Skeletal muscle satellite cell (primary cell): ENCODE measurements at regions not wholly inside any gene's neighbourhood (a gene's known extent, or its start where the extent isn't known, plus 50 kb on each side); places are given as distances from the start of the nearest gene placed in this dataset.

Experiments used
- H3K27me3 ChIP-seq: 2 replicates; pipeline ENCODE4 v1.7.0; 2013; ENCODE audit warnings: low read length; ENCODE audit not compliant: control insufficient read depth, insufficient read depth
- H3K36me3 ChIP-seq: 2 replicates; pipeline ENCODE4 v1.7.0; 2013; ENCODE audit warnings: mild to moderate bottlenecking, control low read depth, low read length; ENCODE audit not compliant: insufficient read depth
- H3K4me1 ChIP-seq: 2 replicates; pipeline ENCODE4 v1.7.0; 2013; ENCODE audit warnings: low read length; ENCODE audit not compliant: control insufficient read depth, insufficient read depth
- H3K4me2 ChIP-seq: 2 replicates; pipeline ENCODE4 v1.7.0; 2013; ENCODE audit warnings: mild to moderate bottlenecking, low read length
- H3K4me3 ChIP-seq: 2 replicates; pipeline ENCODE4 v1.7.0; 2013; ENCODE audit warnings: low read length
- H3K9ac ChIP-seq: 2 replicates; pipeline ENCODE4 v1.7.0; 2013; ENCODE audit warnings: mild to moderate bottlenecking, low read depth, low read length, moderate library complexity
- H3K9me3 ChIP-seq: replicated peaks from 2 replicates; pipeline ENCODE4 v1.7.0; 2013; ENCODE audit warnings: mild to moderate bottlenecking, control low read depth, low read length

- Histone ChIP-seq H3K4me1 (no peaks in the 10 kb centered on the region), H3K36me3 (no peaks in the 10 kb centered on the region), H3K9me3 (peaks cover 9% of the 10 kb centered on the region), H3K4me3 (no peak overlapping the region), H3K4me2 (no peak overlapping the region), H3K27me3 (no peaks in the 10 kb centered on the region), H3K9ac (no peak overlapping the region)
Observed at GRCh38 chr10:105699504-105699903, 1058.4 kb downstream of the SORCS3 start.

GRCh38 chr10:105698592-105698991 is 1057.5 kb downstream of the SORCS3 start:
- no peaks in the 10 kb centered on the region for H3K4me1 ChIP-seq
- H3K4me2 ChIP-seq = no peak overlapping the region
- H3K9me3 ChIP-seq = peaks cover 9% of the 10 kb centered on the region
- no peaks in the 10 kb centered on the region for H3K27me3 ChIP-seq
- no peak overlapping the region for H3K9ac ChIP-seq
- no peak overlapping the region for H3K4me3 ChIP-seq
- H3K36me3 ChIP-seq = no peaks in the 10 kb centered on the region

- no peaks in the 10 kb centered on the region for H3K4me1 ChIP-seq
- H3K36me3 ChIP-seq = no peaks in the 10 kb centered on the region
- no peak overlapping the region for H3K9ac ChIP-seq
- H3K4me2 ChIP-seq = no peak overlapping the region
- no peaks in the 10 kb centered on the region for H3K27me3 ChIP-seq
- no peak overlapping the region for H3K4me3 ChIP-seq
- peaks cover 9% of the 10 kb centered on the region for H3K9me3 ChIP-seq
Observed at GRCh38 chr10:105697290-105697780, 1056.2 kb downstream of the SORCS3 start.

- Histone ChIP-seq H3K9ac (no peak overlapping the region), H3K4me1 (no peaks in the 10 kb centered on the region), H3K36me3 (no peaks in the 10 kb centered on the region), H3K9me3 (no peaks in the 10 kb centered on the region), H3K4me2 (no peak overlapping the region), H3K27me3 (no peaks in the 10 kb centered on the region), H3K4me3 (no peak overlapping the region)
Observed at GRCh38 chr10:105691811-105692210, 1050.7 kb downstream of the SORCS3 start.

GRCh38 chr10:105682911-105683310 is 1041.8 kb downstream of the SORCS3 start:
- Histone ChIP-seq H3K27me3 (no peaks in the 10 kb centered on the region), H3K4me2 (no peak overlapping the region), H3K4me3 (no peak overlapping the region), H3K9ac (no peak overlapping the region), H3K4me1 (no peaks in the 10 kb centered on the region), H3K9me3 (peaks cover 5% of the 10 kb centered on the region), H3K36me3 (no peaks in the 10 kb centered on the region)

- Histone ChIP-seq H3K4me1 (no peaks in the 10 kb centered on the region), H3K4me3 (no peak overlapping the region), H3K36me3 (no peaks in the 10 kb centered on the region), H3K27me3 (no peaks in the 10 kb centered on the region), H3K4me2 (no peak overlapping the region), H3K9ac (no peak overlapping the region), H3K9me3 (peaks cover 5% of the 10 kb centered on the region)
Observed at GRCh38 chr10:105681051-105681450, 1040.0 kb downstream of the SORCS3 start.

GRCh38 chr10:105679781-105680180 is 1038.7 kb downstream of the SORCS3 start:
- no peak overlapping the region for H3K4me3 ChIP-seq

GRCh38 chr10:105675333-105675732 is 1034.2 kb downstream of the SORCS3 start:
- H3K4me3 ChIP-seq = no peak overlapping the region
- H3K4me2 ChIP-seq = no peak overlapping the region
- no peaks in the 10 kb centered on the region for H3K27me3 ChIP-seq
- peaks cover 11% of the 10 kb centered on the region for H3K9me3 ChIP-seq
- no peaks in the 10 kb centered on the region for H3K4me1 ChIP-seq
- no peaks in the 10 kb centered on the region for H3K36me3 ChIP-seq
- no peak overlapping the region for H3K9ac ChIP-seq

More at GRCh38 chr10:105679781-105680180, 1038.7 kb downstream of the SORCS3 start:
- no peak overlapping the region for H3K9ac ChIP-seq
- peaks cover 12% of the 10 kb centered on the region for H3K9me3 ChIP-seq
- H3K27me3 ChIP-seq = no peaks in the 10 kb centered on the region
- no peaks in the 10 kb centered on the region for H3K4me1 ChIP-seq
- no peaks in the 10 kb centered on the region for H3K36me3 ChIP-seq
- no peak overlapping the region for H3K4me2 ChIP-seq

GRCh38 chr10:105674448-105674847 is 1033.4 kb downstream of the SORCS3 start:
- Histone ChIP-seq H3K4me3 (no peak overlapping the region), H3K36me3 (no peaks in the 10 kb centered on the region), H3K9ac (no peak overlapping the region), H3K4me2 (no peak overlapping the region), H3K9me3 (peaks cover 10% of the 10 kb centered on the region), H3K27me3 (no peaks in the 10 kb centered on the region), H3K4me1 (no peaks in the 10 kb centered on the region)

GRCh38 chr10:105658696-105659095 is 1017.6 kb downstream of the SORCS3 start:
- no peaks in the 10 kb centered on the region for H3K36me3 ChIP-seq
- peaks cover 5% of the 10 kb centered on the region for H3K9me3 ChIP-seq
- H3K9ac ChIP-seq = no peak overlapping the region
- H3K4me3 ChIP-seq = no peak overlapping the region
- H3K4me2 ChIP-seq = no peak overlapping the region
- H3K4me1 ChIP-seq = no peaks in the 10 kb centered on the region
- H3K27me3 ChIP-seq = no peaks in the 10 kb centered on the region

- Histone ChIP-seq H3K4me1 (no peaks in the 10 kb centered on the region), H3K9ac (no peak overlapping the region), H3K4me3 (no peak overlapping the region), H3K36me3 (no peaks in the 10 kb centered on the region), H3K9me3 (peaks cover 6% of the 10 kb centered on the region), H3K4me2 (no peak overlapping the region), H3K27me3 (no peaks in the 10 kb centered on the region)
Observed at GRCh38 chr10:105656856-105657255, 1015.8 kb downstream of the SORCS3 start.

GRCh38 chr10:105650306-105650705 is 1009.2 kb downstream of the SORCS3 start:
- Histone ChIP-seq H3K27me3 (no peaks in the 10 kb centered on the region), H3K4me2 (no peak overlapping the region), H3K4me3 (no peak overlapping the region), H3K4me1 (no peaks in the 10 kb centered on the region), H3K36me3 (no peaks in the 10 kb centered on the region), H3K9me3 (peaks cover 4% of the 10 kb centered on the region), H3K9ac (no peak overlapping the region)
